D721Med (cell line): ENCODE measurements at regions not wholly inside any gene's neighbourhood (a gene's known extent, or its start where the extent isn't known, plus 50 kb on each side); places are given as distances from the start of the nearest gene placed in this dataset.

Source experiments
- DNase-seq: peaks from one replicate; pipeline ENCODE4 v3.0.0; 2011; ENCODE audit warnings: low spot score; ENCODE audit not compliant: insufficient read length
- FAIRE-seq: peaks from 2 replicates; lab custom pipeline; 2011; peaks lifted over from hg19 to GRCh38; lab: Jason Lieb, UNC
- CTCF ChIP-seq: IDR thresholded peaks from 2 replicates; pipeline ENCODE4 v1.5.1; 2012; ENCODE audit warnings: mild to moderate bottlenecking, control low read depth; ENCODE audit not compliant: insufficient read depth; ENCODE audit errors: missing control alignments

DNA sequence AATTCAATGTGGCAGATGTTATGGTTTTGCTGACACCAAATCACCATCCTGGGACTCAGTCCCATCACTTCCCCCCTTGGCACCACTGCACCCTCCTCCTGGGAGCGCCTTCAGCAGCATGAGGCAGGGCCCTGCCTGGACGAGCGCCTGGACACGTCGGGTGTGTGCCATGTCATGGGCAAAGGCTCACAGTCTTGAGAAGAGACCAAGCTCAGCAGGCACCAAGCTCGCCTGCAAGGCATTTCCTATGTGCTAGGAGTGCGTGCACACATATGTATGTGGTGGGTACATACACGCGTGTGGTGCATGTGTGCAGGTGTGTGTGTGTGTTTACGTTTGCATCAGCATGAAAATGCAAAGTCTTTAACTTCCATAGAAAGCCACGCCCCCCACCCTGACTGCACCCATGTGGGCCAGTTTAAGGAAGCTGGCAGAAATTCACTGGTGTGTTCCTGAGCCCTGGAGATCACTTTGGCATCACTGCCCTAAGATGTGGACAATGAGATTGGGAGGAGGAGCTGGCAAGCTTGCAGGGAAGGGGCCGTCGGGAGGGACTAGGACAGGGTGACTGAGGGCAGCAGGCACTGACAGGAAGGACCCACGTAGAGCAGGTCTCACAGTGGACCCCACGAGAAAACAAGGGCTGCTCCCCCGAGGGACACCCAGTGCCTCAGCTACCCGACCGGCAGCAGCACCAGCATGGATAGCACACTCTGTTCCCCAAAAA lies 169.9 kb upstream of the PPP2R2D start:
- DNase-seq (no peak), FAIRE-seq (no peak)
- TF ChIP-seq CTCF, result no peak

- no peak for FAIRE-seq
- DNase-seq, result no peak
- TF ChIP-seq CTCF, result no peak
Measured at GRCh38 chr10:131731780-131732630, 168.8 kb upstream of the PPP2R2D start.

DNA sequence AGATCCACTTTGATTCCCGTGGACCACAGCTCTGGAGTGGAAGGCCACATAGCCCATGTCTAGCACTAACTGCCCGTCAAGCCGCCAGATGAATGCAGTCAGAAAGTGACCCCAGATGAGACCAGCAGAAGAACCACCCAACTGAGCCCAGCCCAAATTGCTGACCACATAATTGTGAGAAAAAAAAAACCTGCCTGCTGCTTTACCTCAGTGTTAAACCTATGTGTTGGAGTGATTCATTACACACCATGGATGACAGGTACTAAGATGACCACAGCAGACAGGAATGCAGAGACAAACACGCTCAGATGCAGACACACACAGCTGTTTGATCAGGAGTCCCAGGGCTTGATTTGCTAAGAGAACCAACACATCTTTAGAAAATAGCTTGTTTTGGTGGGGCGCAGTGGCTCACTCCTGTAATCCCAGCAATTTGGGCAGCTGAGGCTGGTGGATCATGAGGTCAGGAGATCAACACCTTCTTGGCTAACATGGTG lies 168.1 kb upstream of the PPP2R2D start:
- DNase-seq (no peak), FAIRE-seq (no peak)
- no peak for TF ChIP-seq CTCF

GRCh38 chr10:131733596-131733995 lies 167.2 kb upstream of the PPP2R2D start:
- no peak for TF ChIP-seq CTCF
- no peak for FAIRE-seq
- no peak for DNase-seq

GRCh38 chr10:131735577-131735976 lies 165.2 kb upstream of the PPP2R2D start:
- no peak for DNase-seq
- TF ChIP-seq CTCF, result no peak
- no peak for FAIRE-seq

- no peak for TF ChIP-seq CTCF
- DNase-seq, result no peak
- no peak for FAIRE-seq
Measured at GRCh38 chr10:131736321-131736980, 164.4 kb upstream of the PPP2R2D start.
